HG03064 (cell line): ENCODE measurements at regions not wholly inside any gene's neighbourhood (a gene's known extent, or its start where the extent isn't known, plus 50 kb on each side); places are given as distances from the start of the nearest gene placed in this dataset.

Experiments used
- ATAC-seq: cut with Tn5 transposase; IDR thresholded peaks from one replicate; pipeline ENCODE4 v1.9.1; 2021; ENCODE audit warnings: low read depth; ENCODE audit not compliant: unreplicated experiment

GRCh38 chr16:87067003-87067556 is 250.1 kb downstream of the C16orf95 start:
- ATAC-seq: no peak

- no peak for ATAC-seq
Measured at GRCh38 chr16:87067836-87068761, 249.1 kb downstream of the C16orf95 start.

DNA sequence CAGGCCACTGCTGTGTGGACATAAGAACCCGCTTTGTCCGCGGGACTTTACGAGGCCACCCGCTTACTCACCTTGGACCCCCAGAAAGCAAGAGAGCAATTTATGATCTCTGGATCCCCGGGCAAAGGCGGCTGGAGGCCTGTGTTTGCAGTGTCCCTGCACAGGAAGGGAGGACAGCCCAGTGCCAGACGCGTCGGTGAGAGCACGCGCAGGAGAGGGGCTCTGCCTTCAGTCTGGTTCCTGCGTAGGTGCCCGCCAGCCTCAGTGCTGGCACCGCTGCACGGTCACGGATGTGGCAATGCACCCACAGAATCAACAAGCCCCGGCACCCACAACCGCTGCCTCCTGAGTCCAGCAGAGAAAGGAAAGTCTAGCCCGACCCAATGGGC is 248.4 kb downstream of the C16orf95 start:
- no peak for ATAC-seq

- ATAC-seq: no peak
Measured at GRCh38 chr16:87070657-87071056, 246.5 kb downstream of the C16orf95 start.

- no peak for ATAC-seq
Measured at GRCh38 chr16:87072101-87072500, 245.1 kb downstream of the C16orf95 start.

DNA sequence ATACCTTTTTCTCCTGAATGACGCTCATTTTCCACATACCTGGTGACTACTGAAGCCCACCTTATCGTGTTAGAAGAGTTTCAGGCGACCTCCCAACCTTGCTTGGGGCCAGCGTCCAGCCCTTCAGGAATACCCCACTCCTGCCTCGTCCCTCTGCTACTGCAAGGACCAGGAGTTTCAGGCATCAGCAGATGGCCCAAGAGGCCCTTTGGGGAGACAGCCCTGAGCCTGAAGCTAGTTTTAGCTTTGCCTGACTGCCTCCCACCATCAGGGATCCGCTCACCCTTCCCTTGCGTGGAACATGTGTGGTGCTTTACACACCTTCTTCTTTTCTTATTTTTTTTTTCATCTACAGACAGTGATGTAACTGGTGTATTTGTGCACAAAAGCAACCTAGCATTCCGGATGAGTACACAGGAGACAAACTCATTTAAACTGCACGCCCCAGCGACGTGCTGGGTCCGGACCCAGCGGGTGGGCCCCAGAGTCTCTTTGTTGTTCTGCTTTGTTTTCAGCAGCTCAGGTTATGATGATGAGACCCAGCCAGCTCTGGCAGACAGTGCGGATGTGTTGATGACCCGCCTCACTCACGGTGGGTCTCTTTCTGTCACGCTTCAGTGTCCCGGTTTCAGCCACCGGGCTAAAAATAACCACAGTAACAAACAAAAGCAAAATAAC is 242.4 kb downstream of the C16orf95 start:
- no peak for ATAC-seq

DNA sequence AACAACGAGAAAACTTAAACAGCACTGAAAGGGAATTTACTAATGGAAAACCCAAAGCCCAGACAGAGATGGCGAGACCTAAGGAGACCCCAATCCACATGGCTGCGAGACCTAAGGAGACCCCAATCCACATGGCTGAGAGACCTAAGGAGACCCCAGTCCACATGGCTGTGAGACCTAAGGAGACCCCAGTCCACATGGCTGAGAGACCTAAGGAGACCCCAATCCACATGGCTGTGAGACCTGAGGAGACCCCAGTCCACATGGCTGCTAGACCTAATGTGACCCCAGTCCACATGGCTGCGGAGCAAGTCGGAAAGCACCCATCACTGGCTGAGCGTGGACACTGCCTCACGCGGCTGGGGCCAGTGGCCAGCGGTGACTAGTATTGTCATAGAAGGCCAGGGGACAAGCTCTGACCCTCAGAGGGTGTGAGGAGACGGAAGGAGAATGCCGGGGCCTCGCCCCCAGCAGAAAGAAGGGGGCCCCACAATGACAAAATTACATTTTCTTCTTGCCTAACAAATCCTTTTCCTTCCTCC is 241.8 kb downstream of the C16orf95 start:
- ATAC-seq: no peak

DNA sequence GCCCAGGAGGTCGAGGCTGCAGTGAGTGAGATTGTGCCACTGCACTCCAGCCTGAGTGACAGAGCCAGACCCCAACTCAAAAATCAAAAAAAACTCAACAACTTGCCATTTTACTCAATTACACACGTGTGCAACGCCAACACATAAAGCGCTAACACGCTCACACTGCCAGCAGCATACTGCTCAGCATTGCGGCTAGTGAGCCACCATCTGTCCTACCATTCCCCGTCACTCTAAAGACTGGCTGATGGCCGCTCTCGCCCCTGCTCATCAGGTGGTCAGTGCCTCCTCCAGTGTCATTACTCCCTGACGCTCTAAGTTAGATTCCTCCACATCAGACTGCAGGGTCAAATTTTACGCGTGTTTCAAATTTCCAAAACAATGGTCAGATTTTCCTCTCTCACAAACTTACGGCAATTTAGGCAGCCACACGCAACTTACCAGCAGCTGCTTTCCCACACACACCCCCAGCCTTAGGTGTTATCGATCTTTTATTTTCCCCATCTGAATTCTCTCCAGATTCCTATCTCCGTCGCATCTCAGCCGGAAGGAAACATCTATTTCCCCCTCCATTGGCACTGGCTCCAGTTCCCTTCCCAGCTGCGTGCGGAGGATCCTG is 240.8 kb downstream of the C16orf95 start:
- ATAC-seq: no peak

GRCh38 chr16:87076950-87077749 is 240.0 kb downstream of the C16orf95 start:
- ATAC-seq: no peak

- ATAC-seq: no peak
Measured at GRCh38 chr16:87077750-87078127, 239.5 kb downstream of the C16orf95 start.

- no peak for ATAC-seq
Measured at GRCh38 chr16:87080571-87081167, 236.5 kb downstream of the C16orf95 start.

DNA sequence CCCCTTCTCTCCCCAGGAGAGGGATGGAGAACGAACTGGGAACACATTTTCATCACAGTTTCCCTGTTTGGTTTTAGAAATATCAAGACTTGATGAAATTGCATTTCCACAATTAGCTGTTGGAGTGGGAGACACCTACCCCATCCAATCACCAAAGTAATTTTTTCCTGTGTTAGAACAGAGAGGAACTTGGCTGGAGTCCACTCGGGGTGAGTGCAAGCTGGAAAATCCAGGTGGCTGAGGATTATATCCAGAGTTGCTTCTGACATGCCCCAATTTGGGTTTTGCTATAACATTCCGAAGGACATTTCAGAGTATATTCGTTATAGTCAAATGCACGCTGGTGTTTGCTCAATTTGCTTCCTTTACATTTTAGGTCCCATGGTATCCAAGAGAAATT is 231.8 kb downstream of the C16orf95 start:
- ATAC-seq: no peak

DNA sequence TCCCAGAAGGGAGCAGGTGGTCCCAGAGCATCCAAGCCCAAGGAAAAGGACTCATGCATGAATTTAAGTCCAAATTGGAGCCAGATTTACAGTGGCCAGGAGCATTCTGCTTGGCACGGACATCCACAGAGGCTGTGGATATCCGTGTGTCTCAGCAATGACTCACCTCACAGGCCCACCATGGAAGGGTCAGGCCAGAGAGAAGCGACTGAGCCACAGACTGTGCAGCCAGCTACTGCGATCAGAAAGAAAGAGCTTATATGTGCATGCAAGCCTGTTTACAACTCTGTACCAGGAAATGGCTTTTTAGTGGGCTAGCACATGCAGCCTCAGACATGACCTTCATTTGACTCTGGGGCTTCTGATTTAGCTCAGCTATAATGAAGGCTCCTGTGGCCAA is 231.0 kb downstream of the C16orf95 start:
- ATAC-seq: no peak

- no peak for ATAC-seq
Measured at GRCh38 chr16:87086575-87086974, 230.6 kb downstream of the C16orf95 start.

- no peak for ATAC-seq
Measured at GRCh38 chr16:87092958-87093357, 224.2 kb downstream of the C16orf95 start.

DNA sequence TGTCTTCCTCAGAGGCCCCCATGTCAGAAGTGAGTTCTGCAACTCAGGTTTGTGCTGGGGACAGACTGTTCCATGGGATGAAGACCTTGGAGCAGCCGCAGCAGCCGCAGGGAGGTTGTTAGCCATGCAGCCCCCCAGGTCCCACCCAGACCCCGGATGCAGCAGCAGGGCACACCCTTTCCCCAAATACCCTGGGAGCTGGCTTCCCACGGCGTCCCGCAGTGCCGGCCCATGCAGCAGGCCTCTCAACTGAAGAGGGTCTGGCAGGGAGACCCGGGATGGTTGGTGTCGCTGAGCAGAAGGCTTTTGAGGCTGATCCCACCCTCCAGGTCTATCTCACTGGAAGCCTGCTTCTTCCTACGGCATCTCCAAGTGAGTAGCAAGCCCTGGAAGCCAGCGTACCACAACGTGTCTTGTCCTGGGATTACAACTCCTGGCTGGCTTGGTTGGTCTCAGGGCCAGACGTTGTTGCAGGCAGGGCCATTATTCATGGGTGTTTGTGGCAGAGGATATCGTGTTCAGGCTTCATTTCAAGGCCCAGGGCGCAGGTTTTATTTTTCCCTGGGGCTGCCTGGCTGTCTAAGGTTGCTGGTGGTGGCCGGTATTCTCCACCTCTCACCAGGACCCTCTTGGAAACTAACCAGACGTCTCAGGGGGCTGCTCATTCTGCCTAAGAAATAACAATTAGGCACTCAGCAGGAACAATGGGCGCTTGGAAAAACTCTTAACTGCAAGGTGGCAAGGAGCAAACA is 223.2 kb downstream of the C16orf95 start:
- no peak for ATAC-seq

- no peak for ATAC-seq
Measured at GRCh38 chr16:87094556-87094865, 222.7 kb downstream of the C16orf95 start.

DNA sequence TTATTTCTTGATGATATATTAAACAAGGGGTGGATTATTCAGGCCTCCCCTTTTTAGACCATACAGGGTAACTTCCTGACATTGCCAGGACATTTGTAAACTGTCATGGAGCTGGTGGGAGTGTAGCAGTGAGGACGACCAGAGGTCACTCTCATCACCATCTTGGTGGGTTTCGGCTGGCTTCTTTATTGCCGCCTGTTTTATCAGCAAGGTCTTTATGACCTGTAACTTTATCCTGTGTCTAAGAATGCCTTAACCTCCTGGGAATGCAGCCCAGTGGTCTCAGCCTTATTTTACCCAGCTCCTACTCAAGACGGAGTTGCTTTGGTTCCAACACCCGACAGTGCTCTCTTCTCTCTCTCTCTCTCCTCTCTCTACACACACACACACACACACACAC is 221.9 kb downstream of the C16orf95 start:
- no peak for ATAC-seq

GRCh38 chr16:87096746-87097333 is 220.4 kb downstream of the C16orf95 start:
- no peak for ATAC-seq
